ENCODE measurements at regions not wholly inside any gene's neighbourhood (a gene's known extent, or its start where the extent isn't known, plus 50 kb on each side); places are given as distances from the start of the nearest gene placed in this dataset.

DNA sequence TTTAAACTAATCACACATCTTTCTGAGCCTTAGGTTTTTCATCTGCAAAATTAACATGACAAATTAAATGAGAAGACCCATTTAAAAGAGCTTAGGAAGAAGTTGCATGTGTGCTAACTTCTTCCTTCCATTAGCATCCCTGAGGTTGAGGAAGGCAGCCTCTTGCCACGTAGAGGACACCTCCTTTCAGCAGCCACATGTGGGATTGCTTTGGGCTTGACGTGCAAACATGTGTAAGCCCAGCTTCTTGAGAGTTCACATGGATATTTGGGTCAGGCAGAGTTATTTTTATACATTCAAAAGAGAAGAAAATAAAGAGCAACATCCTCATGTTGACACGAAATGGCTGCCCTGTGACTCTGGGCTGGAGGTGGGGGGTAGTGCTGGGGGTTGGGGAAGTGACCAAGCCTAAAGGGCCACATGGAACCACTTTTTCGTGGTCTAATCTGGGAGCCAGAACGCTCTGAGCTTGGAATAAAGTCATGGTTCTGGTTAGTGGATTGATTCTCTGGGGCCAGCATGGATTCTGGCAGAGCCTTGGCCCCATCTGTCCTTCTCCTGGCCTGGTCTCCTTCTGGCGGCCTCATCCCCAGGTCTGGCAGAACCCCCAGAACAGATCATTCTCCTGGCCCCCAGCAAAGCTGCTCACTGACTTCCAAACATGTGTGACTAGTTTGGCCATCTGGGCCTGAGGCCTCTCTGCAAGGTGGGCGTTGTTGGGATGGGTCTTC, 137.1 kb upstream of the USP24 start:
- Mint-ChIP-seq H3K36me3 (no peaks in the 10 kb centered on the region), H3K27me3 (peaks cover 37 to 38% of the 10 kb centered on the region in 2 donors), H3K4me3 (no peak overlapping the region), H3K9me3 (no peaks in the 10 kb centered on the region), H3K27ac (no peak overlapping the region), H3K4me1 (no peaks in the 10 kb centered on the region)
- DNase-seq (no peak), ATAC-seq (replicated peaks) (no peak)

DNA sequence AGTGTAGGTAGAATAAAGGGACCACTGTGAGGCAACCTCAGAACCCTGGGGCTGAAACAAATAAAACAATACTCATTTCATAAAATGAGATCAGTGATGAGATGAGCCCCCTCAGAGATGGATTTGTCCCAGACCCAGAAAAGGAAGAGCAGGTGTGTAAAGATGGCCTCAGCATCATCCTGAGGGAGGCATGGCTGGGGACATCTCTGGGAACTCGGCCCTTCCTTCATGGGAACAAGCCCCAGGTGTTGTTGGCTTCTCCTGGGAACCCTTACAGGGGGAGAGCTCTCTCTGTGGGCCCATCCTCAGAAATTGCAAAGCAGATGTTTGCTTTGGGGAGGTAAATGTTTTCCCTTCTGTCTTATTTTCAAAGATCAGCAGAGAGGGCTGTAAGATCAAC, 133.2 kb upstream of the USP24 start:
- Mint-ChIP-seq H3K4me1 (peaks cover 8 to 10% of the 10 kb centered on the region in 2 donors), H3K9me3 (peaks cover 8 to 11% of the 10 kb centered on the region in 2 donors), H3K36me3 (peaks cover 5 to 11% of the 10 kb centered on the region in 2 donors), H3K4me3 (no peak overlapping the region), H3K27me3 (peaks cover 26 to 32% of the 10 kb centered on the region in 2 donors), H3K27ac (no peak overlapping the region)
- ATAC-seq (replicated peaks) (no peak), DNase-seq (no peak)

DNA sequence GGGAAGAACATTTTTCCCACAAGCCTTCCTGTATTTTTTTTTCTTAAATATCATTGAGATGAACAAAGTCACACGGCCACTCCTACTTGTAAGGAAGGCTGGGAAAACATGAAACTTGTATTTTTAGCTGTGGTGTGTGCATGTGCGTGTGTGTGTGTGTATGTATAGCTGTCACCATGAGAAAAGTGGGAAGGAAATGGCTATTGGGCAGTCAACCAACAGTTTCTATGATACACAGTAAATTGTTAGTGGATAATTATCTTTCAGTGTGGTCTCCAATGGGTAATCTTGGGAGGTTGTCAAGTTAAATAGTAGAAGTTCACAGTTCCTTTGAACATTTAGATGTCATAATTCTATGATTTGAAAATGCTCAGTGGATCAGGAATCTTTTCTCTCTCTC, 132.7 kb upstream of the USP24 start:
- Mint-ChIP-seq H3K9me3 (peaks cover 12 to 16% of the 10 kb centered on the region in 2 donors), H3K4me1 (peaks cover 10 to 15% of the 10 kb centered on the region in 2 donors), H3K27me3 (peaks cover 26 to 36% of the 10 kb centered on the region in 2 donors), H3K4me3 (no peak overlapping the region), H3K36me3 (peaks cover 5 to 16% of the 10 kb centered on the region in 2 donors), H3K27ac (no peak overlapping the region)
- no peak for ATAC-seq (replicated peaks)
- DNase-seq = no peak

DNA sequence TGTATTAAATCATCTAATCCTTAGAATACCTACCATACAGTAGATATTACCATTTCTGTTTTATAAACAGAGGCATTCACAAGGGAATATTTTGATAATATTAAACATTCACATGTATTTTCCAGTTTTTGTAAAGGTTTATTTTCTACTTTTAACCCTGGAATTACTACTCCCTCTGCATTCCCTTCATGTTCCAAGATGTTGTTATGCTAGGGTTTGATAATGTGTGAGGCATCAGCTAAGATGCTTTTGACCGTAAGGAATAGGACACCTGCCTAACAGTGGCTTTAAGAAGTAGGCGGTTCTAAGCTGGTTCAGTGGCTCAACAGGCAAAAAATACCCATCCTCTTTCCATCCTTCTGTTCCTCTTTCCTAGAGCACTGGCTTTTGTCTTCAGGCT, 131.9 kb upstream of the USP24 start:
- peaks cover 10 to 16% of the 10 kb centered on the region in 2 donors for H3K4me1 Mint-ChIP-seq
- H3K9me3 Mint-ChIP-seq = peaks cover 12 to 16% of the 10 kb centered on the region in 2 donors
- H3K4me3 Mint-ChIP-seq = no peak overlapping the region
- H3K27me3 Mint-ChIP-seq = peaks cover 24 to 34% of the 10 kb centered on the region in 2 donors
- no peak overlapping the region for H3K27ac Mint-ChIP-seq
- no peak for ATAC-seq (replicated peaks)
- H3K36me3 Mint-ChIP-seq = peaks cover 5 to 16% of the 10 kb centered on the region in 2 donors
- no peak for DNase-seq

DNA sequence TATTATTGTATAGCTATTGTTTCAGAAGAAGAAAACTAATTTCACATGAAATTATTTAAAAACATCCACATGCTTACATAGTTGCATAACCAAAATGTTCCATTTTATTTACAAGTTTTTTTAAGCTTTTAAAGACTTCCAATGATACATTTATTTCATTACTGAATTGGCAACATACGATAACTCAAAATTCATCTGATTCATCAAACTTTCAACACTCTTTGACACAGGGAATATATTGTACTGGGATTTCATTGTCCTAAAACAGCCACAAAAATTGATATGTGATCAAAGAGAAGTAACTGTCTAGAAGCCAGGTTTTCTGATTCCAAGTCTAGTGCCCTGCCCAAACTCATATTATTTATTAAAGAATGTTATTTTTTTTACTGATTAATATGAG, 131.4 kb upstream of the USP24 start:
- Mint-ChIP-seq H3K4me1 (peaks cover 10 to 16% of the 10 kb centered on the region in 2 donors), H3K4me3 (no peak overlapping the region), H3K27ac (no peak overlapping the region), H3K27me3 (peaks cover 21 to 30% of the 10 kb centered on the region in 2 donors), H3K9me3 (peaks cover 12 to 16% of the 10 kb centered on the region in 2 donors), H3K36me3 (peaks cover 5 to 16% of the 10 kb centered on the region in 2 donors)
- DNase-seq (no peak), ATAC-seq (replicated peaks) (no peak)

DNA sequence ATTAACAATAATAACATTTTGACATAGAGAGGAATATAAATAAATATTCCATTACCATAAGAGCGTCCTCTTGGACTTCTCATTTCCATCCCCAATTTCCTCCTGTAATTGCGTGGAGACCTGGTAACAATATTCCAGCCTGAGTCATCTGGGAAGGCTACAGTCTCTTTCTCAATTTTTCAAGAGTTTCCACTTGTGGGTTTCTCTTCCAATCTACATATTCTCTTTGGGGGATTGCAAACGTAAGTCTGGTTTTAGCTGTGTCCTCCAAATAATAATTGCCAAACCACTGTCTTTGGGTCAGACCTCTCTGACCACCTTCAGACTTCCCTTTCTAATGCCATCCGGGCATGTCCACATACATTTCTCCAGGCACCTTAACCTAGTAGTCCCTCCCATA, 124.5 kb upstream of the USP24 start:
- DNase-seq (no peak), ATAC-seq (replicated peaks) (no peak)
- H3K9me3 Mint-ChIP-seq = peaks cover 16 to 19% of the 10 kb centered on the region in 2 donors
- no peak overlapping the region for H3K27ac Mint-ChIP-seq
- H3K36me3 Mint-ChIP-seq = peaks cover 5 to 20% of the 10 kb centered on the region in 2 donors
- peaks cover 15 to 17% of the 10 kb centered on the region in 2 donors for H3K4me1 Mint-ChIP-seq
- no peak overlapping the region for H3K4me3 Mint-ChIP-seq
- peaks cover under 1 to 6% of the 10 kb centered on the region in 2 donors for H3K27me3 Mint-ChIP-seq

DNA sequence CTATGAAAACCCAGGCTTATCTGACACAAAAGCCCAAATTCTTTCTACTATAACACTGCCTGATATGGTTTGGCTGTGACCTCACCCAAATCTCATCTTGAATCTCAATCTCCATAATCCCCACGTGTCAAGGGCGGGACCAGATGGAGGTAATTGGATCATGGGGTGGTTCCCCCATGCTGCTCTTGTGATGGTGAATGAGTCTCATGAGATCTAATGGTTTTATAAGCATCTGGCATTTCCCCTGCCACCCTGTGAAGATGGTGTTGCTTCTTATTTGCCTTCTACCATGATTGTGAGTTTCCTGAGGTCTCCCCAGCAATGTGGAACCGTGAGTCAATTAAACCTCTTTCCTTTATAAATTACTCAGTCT, 123.3 kb upstream of the USP24 start:
- Mint-ChIP-seq H3K4me1 (peaks cover 24% of the 10 kb centered on the region in 2 donors), H3K9me3 (peaks cover 16 to 19% of the 10 kb centered on the region in 2 donors), H3K36me3 (peaks cover 5 to 20% of the 10 kb centered on the region in 2 donors), H3K27ac (peak overlapping the region; percentile 48), H3K27me3 (peaks cover 8 to 13% of the 10 kb centered on the region in 2 donors), H3K4me3 (no peak overlapping the region)
- DNase-seq (peak; percentile 16), ATAC-seq (replicated peaks) (peak in 1 of 2 donors; percentile 50)

DNA sequence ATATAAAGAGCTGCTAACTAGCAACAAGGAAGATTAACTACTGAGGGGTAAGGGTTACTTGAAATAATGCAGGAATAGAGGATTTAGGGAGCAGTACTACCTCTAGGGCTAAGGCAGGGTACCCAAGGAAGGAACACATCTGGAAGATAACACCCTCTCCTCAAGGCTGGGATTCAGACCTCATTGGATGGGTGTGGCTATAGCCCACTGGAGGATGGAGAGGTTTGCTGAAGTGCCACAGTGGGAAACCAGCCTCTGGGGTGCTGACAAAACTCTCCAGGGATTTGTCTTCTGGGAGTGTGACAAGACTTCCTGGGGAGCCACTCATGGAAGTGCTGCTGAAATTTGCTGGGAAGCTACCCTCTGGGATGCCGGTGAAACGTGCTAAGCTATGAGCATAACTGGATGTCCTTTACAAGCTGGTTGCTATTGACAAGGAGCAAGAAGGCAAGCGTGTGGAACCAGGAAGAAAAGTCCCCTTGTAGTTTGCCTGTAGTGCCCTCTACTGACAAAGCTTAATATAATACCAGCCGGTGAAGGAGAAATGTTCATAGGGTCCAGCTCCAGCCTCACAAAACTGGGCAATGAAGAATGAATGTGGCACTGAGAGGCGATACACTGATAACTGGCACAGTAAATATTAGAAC, 122.8 kb upstream of the USP24 start:
- H3K27ac Mint-ChIP-seq = peak overlapping the region; percentile 48
- peak; percentile 42 for DNase-seq
- ATAC-seq (replicated peaks) = peak; percentile 81 to 84
- H3K27me3 Mint-ChIP-seq = peaks cover 8 to 9% of the 10 kb centered on the region in 2 donors
- peaks cover 11 to 14% of the 10 kb centered on the region in 2 donors for H3K9me3 Mint-ChIP-seq
- no peak overlapping the region for H3K4me3 Mint-ChIP-seq
- peaks cover 22 to 23% of the 10 kb centered on the region in 2 donors for H3K4me1 Mint-ChIP-seq
- H3K36me3 Mint-ChIP-seq = peaks cover 5 to 16% of the 10 kb centered on the region in 2 donors

DNA sequence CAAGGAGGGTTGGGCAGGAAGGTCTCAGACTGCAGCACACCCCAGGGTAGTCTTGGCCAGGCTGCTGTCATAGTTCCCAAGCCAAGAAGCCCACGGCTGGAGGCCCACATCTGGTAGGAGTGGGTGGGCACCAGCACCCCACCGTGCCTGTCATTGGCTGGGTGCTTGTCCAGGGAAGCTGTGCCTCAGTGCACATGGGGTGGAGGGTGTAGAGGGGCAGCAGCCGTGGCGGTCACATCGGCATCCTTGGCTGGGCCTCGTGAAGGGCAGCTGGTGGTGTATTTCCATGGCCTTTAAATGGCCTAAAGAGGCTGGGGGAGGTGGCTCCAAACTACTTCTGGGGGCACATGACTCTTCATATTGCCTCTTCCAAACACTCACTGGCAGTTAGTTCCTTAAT, 119.6 kb upstream of the USP24 start:
- no peak overlapping the region for H3K27ac Mint-ChIP-seq
- H3K9me3 Mint-ChIP-seq = peaks cover 1 to 2% of the 10 kb centered on the region in 2 donors
- no peak for ATAC-seq (replicated peaks)

DNA sequence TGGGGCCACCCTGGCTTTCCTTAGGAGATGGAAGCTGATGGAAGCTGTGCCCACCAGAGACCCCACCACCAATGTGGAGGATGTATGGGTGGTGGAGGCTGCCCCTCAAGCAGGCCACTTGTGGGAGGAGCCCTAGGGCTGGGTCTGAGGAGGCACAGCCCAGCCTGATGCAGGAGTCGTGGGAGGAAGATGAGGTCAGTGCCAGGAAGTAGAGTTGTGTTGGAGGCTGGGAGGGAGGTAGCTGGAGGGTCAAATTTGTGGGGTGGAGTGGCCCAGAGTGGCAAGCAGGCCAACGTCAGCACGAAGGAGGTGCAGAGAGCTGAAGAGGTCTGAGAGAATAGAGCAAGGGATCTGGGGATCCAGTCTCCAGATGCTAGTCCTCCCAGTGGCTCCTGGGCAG, 119.0 kb upstream of the USP24 start:
- H3K27ac Mint-ChIP-seq = peak overlapping the region; percentile 79

More for the DNA sequence above, 119.6 kb upstream of the USP24 start:
- H3K4me1 Mint-ChIP-seq = peaks cover 27 to 30% of the 10 kb centered on the region in 2 donors
- H3K27me3 Mint-ChIP-seq = peaks cover 15 to 17% of the 10 kb centered on the region in 2 donors
- DNase-seq = no peak
- no peak overlapping the region for H3K4me3 Mint-ChIP-seq
- peaks cover 1 to 2% of the 10 kb centered on the region in 2 donors for H3K36me3 Mint-ChIP-seq

DNA sequence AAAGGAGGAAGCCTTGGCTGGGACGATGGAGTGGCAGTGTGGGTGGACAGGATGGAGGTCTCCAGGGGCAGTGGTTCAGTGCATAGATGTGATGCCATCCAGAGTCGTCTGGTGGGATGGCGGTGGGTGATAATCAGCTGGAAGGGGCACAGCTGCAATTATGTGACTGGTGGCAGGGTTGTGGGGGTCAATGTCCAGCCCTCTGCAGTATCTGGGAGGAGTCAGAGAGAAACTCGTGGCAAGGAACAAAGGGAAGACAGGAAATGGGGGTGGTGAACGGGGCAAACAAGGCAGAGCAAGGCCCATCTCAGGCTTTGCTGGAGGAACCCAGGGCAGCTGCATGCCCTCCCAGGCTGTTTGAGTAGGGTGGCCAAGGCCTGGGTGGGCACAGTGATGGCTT, 118.3 kb upstream of the USP24 start:
- ATAC-seq (replicated peaks) = no peak
- H3K9me3 Mint-ChIP-seq = no peaks in the 10 kb centered on the region
- H3K4me3 Mint-ChIP-seq = no peak overlapping the region
- H3K27me3 Mint-ChIP-seq = peaks cover 17 to 21% of the 10 kb centered on the region in 2 donors
- no peak overlapping the region for H3K27ac Mint-ChIP-seq
- H3K36me3 Mint-ChIP-seq = no peaks in the 10 kb centered on the region
- no peak for DNase-seq
- H3K4me1 Mint-ChIP-seq = peaks cover 26 to 30% of the 10 kb centered on the region in 2 donors

More for the DNA sequence above, 119.0 kb upstream of the USP24 start:
- DNase-seq = no peak
- peaks cover 15 to 17% of the 10 kb centered on the region in 2 donors for H3K27me3 Mint-ChIP-seq
- no peaks in the 10 kb centered on the region for H3K9me3 Mint-ChIP-seq
- H3K4me3 Mint-ChIP-seq = no peak overlapping the region
- H3K4me1 Mint-ChIP-seq = peaks cover 26 to 30% of the 10 kb centered on the region in 2 donors
- peak in 1 of 2 donors; percentile 30 for ATAC-seq (replicated peaks)
- H3K36me3 Mint-ChIP-seq = no peaks in the 10 kb centered on the region

DNA sequence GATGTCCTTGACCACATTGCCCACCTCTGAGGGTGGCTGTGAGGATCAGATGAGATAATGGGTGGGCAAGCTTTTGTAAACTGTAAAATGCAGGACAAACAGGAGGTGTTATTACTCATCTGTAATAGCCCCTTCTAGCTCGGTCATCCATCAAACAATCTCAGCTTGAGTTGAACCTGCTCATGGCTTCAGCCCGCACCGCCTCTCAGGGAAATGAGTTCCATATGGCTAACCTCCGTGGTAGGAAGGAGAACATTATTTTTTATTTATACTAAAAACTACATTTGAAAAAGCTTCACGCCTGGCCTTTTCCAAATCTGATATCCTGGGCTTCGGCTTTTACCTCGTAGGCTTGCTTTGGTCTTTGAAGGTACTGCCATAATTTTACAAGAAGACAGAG, 116.2 kb upstream of the USP24 start:
- no peak for ATAC-seq (replicated peaks)
- no peak overlapping the region for H3K27ac Mint-ChIP-seq
- H3K4me1 Mint-ChIP-seq = peaks cover 19 to 22% of the 10 kb centered on the region in 2 donors
- no peak overlapping the region for H3K4me3 Mint-ChIP-seq
- no peak for DNase-seq
- no peaks in the 10 kb centered on the region for H3K36me3 Mint-ChIP-seq
- H3K27me3 Mint-ChIP-seq = peaks cover 23 to 34% of the 10 kb centered on the region in 2 donors
- no peaks in the 10 kb centered on the region for H3K9me3 Mint-ChIP-seq

DNA sequence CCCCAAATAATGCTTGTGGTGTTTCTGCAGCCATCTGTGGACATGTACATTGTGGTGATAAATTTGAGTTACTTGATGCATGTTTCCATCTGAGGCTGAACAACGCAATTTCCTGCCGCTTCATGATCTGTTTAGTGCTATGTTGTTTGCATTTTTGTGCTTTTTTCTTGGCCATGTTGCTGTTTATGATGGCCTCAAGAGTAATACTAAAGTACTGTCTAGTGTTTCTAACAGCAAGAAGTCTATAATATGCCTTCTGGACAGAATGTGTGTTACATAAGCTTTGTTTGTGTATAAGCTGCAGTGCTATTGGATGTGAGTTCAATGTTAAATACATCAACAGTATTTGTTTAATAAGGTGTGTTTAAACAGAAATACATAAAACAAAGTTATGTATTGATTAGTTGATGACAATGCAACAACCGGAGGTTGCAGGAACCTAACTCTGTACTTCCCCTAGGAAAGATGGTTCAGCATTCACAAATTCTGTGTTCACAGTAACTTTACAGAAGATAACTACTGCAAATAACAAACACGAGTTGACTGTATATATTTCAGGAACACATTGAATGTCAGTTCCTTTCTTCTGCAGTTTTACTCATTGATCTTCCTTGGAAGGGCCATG, 114.8 kb upstream of the USP24 start:
- peaks cover 17 to 22% of the 10 kb centered on the region in 2 donors for H3K4me1 Mint-ChIP-seq
- no peaks in the 10 kb centered on the region for H3K9me3 Mint-ChIP-seq
- H3K27me3 Mint-ChIP-seq = peaks cover 24 to 43% of the 10 kb centered on the region in 2 donors
- ATAC-seq (replicated peaks) = no peak
- no peak for DNase-seq
- H3K36me3 Mint-ChIP-seq = no peaks in the 10 kb centered on the region
- H3K4me3 Mint-ChIP-seq = no peak overlapping the region
- no peak overlapping the region for H3K27ac Mint-ChIP-seq

DNA sequence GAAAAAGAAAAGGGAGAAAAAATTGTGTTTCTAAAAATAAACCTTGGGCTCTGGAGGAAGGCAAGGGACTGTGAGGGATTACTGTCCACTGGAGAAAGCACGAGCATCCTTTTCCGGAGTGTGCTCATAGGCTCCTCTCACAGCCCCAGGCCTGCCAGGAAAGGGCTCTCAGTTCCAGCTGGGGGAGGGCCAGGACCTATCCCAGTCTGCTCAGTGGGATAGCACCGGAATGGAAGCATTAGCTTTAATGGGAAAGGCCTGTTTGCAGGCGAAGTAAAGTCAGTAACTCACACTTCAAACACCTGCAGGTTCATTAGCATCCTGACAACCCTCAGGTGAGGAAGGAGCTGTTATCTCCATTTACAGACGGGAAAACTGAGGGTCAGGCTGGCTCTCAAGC, 113.9 kb upstream of the USP24 start:
- Mint-ChIP-seq H3K4me3 (no peak overlapping the region), H3K27ac (no peak overlapping the region), H3K36me3 (no peaks in the 10 kb centered on the region), H3K9me3 (no peaks in the 10 kb centered on the region), H3K27me3 (peaks cover 18 to 36% of the 10 kb centered on the region in 2 donors), H3K4me1 (peaks cover 10 to 18% of the 10 kb centered on the region in 2 donors)
- ATAC-seq (replicated peaks) (no peak), DNase-seq (no peak)
